CD14-positive monocyte (primary cell): ENCODE measurements at regions not wholly inside any gene's neighbourhood (a gene's known extent, or its start where the extent isn't known, plus 50 kb on each side); places are given as distances from the start of the nearest gene placed in this dataset.
A peak's percentile ranks its signal among the peaks of the same experiment; 100 is the strongest.

Experiments used
- DNase-seq, 3 donors: peaks; one replicate each; pipeline ENCODE4 v3.0.0-alpha.2; 2011 to 2022
- H2AFZ ChIP-seq: 2 replicates; pipeline ENCODE4 v1.6.0; 2012; ENCODE audit warnings: mild to moderate bottlenecking, low read depth, low read length, inconsistent platforms; ENCODE audit not compliant: insufficient read depth, poor library complexity, severe bottlenecking
- H3K27ac ChIP-seq, 2 donors: 1 replicate in 1 of 2; 2 replicates in 1 of 2; pipeline ENCODE4 v1.5.1; 2012 to 2013; ENCODE audit warnings: low read length in 2 of 2, control low read depth in 1 of 2, inconsistent platforms in 1 of 2, low read depth in 1 of 2, mild to moderate bottlenecking in 1 of 2
- H3K27me3 ChIP-seq, 2 donors: one replicate each; pipeline versions ENCODE4 v1.6.0 to v1.6.1; 2011 to 2013; ENCODE audit warnings: low read length in 2 of 2; ENCODE audit not compliant: control insufficient read depth in 2 of 2, insufficient read depth in 2 of 2
- H3K36me3 ChIP-seq, 2 donors: replicated peaks in 1 of 2; 1 replicate in 1 of 2; 2 replicates in 1 of 2; pipeline versions ENCODE4 v1.5.1 to v1.6.1; 2012 to 2013; ENCODE audit warnings: low read length in 2 of 2, control low read depth in 1 of 2, inconsistent platforms in 1 of 2, mild to moderate bottlenecking in 1 of 2; ENCODE audit not compliant: insufficient read depth in 2 of 2, control insufficient read depth in 1 of 2
- H3K4me1 ChIP-seq, 2 donors: 1 replicate in 1 of 2; 2 replicates in 1 of 2; pipeline versions ENCODE4 v1.5.1 to v1.6.1; 2012 to 2013; ENCODE audit warnings: low read length in 2 of 2, control low read depth in 1 of 2, inconsistent platforms in 1 of 2, mild to moderate bottlenecking in 1 of 2, moderate library complexity in 1 of 2; ENCODE audit not compliant: insufficient read depth in 2 of 2, control insufficient read depth in 1 of 2
- H3K4me2 ChIP-seq: replicated peaks from 2 replicates; pipeline ENCODE3; 2012; ENCODE audit warnings: low read length, moderate library complexity, mild to moderate bottlenecking; ENCODE audit not compliant: poor library complexity, severe bottlenecking; ENCODE audit errors: extremely low read depth
- H3K4me3 ChIP-seq, 3 experiments: fragments of 200-600 bp in 1 of 3; sonication (generic) in 1 of 3; replicated peaks in 1 of 3; 1 replicate in 2 of 3; 2 replicates in 1 of 3; pipeline ENCODE4 v1.5.1; 2011 to 2013; ENCODE audit warnings: low read length in 3 of 3, mild to moderate bottlenecking in 3 of 3, control low read depth in 2 of 3, low read depth in 2 of 3, inconsistent platforms in 1 of 3, moderate library complexity in 1 of 3
- H3K79me2 ChIP-seq: 2 replicates; pipeline ENCODE4 v1.6.0; 2012; ENCODE audit warnings: mild to moderate bottlenecking, control low read depth, inconsistent platforms, low read length, moderate library complexity; ENCODE audit not compliant: insufficient read depth
- H3K9ac ChIP-seq: 2 replicates; pipeline ENCODE4 v1.6.0; 2017; ENCODE audit warnings: low read length, mild to moderate bottlenecking; ENCODE audit not compliant: insufficient read depth, poor library complexity, severe bottlenecking
- H3K9me3 ChIP-seq, 2 donors: replicated peaks in 1 of 2; 1 replicate in 1 of 2; 2 replicates in 1 of 2; pipeline versions ENCODE4 v1.5.1 to v1.6.1; 2012 to 2013; ENCODE audit warnings: low read length in 2 of 2, control low read depth in 1 of 2; ENCODE audit not compliant: control insufficient read depth in 1 of 2, insufficient read depth in 1 of 2
- H4K20me1 ChIP-seq: 2 replicates; pipeline ENCODE4 v1.6.0; 2012; ENCODE audit warnings: mild to moderate bottlenecking, low read length, control low read depth, moderate library complexity; ENCODE audit not compliant: insufficient read depth
- H3K27ac Mint-ChIP-seq, 7 donors: one replicate each; pipeline ENCODE4 v1.8.0; 2020; ENCODE audit warnings: mild to moderate bottlenecking in 7 of 7, mixed read lengths in 7 of 7, moderate library complexity in 6 of 7, inconsistent platforms in 2 of 7
- H3K27me3 Mint-ChIP-seq, 3 donors: one replicate each; pipeline ENCODE4 v1.8.0; 2021 to 2022; ENCODE audit warnings: low read depth in 3 of 3, mild to moderate bottlenecking in 3 of 3, mixed read lengths in 3 of 3, moderate library complexity in 3 of 3, inconsistent platforms in 1 of 3
- H3K36me3 Mint-ChIP-seq, 2 donors: one replicate each; pipeline ENCODE4 v1.8.0; 2020; ENCODE audit warnings: mixed read lengths in 2 of 2, inconsistent platforms in 1 of 2, mild to moderate bottlenecking in 1 of 2
- H3K4me1 Mint-ChIP-seq: one replicate; pipeline ENCODE4 v1.8.0; 2020; ENCODE audit warnings: mild to moderate bottlenecking, mixed read lengths
- H3K4me3 Mint-ChIP-seq, 2 donors: one replicate each; pipeline ENCODE4 v1.8.0; 2020; ENCODE audit warnings: mild to moderate bottlenecking in 2 of 2, mixed read lengths in 2 of 2, moderate library complexity in 1 of 2
- H3K9me3 Mint-ChIP-seq, 7 donors: one replicate each; pipeline ENCODE4 v1.8.0; 2020 to 2022; ENCODE audit warnings: mixed read lengths in 7 of 7, mild to moderate bottlenecking in 6 of 7, moderate library complexity in 6 of 7, inconsistent platforms in 2 of 7
- CTCF ChIP-seq: fragments of 200-600 bp; IDR thresholded peaks from one replicate; pipeline ENCODE4 v1.8.0; 2022; ENCODE audit warnings: antibody characterized with exemption, mild to moderate bottlenecking
- WGBS: methylation state at CpG from one replicate; pipeline ENCODE4 v1.1.5; 2013; ENCODE audit warnings: missing lambda C conversion rate; ENCODE audit not compliant: insufficient coverage; 5-methylcytosine and 5-hydroxymethylcytosine counted together
- intact Hi-C, 2 donors: fragments of 100-400 bp; cut with micrococcal nuclease; formaldehyde crosslinking; loops; one replicate each; pipeline versions ENCODE4 v1.15.0 to v1.15.1; 2023

- WGBS: 22% methylated on average over 18 of the region's 25 CpGs
- no peak for TF ChIP-seq CTCF
- Mint-ChIP-seq H3K27ac (no peak overlapping the region), H3K27me3 (peaks cover 57 to 68% (median 64%) of the 10 kb centered on the region in 3 donors), H3K4me1 (no peaks in the 10 kb centered on the region), H3K9me3 (peaks cover 0 to 13% (median 2%) of the 10 kb centered on the region in 7 donors), H3K4me3 (peak overlapping the region in 1 of 2 donors; percentile 79), H3K36me3 (no peaks in the 10 kb centered on the region)
- no peak for DNase-seq
- no peaks in the 10 kb centered on the region for H3K79me2 ChIP-seq
- H3K4me2 ChIP-seq: no peak overlapping the region
- H3K27me3 ChIP-seq: peaks cover 37 to 54% of the 10 kb centered on the region in 2 donors
- peaks cover 0 to 5% of the 10 kb centered on the region in 2 donors for H3K9me3 ChIP-seq
- H3K36me3 ChIP-seq: no peaks in the 10 kb centered on the region
- no peaks in the 10 kb centered on the region for H4K20me1 ChIP-seq
- no peaks in the 10 kb centered on the region for H3K4me1 ChIP-seq
- intact Hi-C loops: no loop called here
- H3K9ac ChIP-seq: no peak overlapping the region
- H3K27ac ChIP-seq: no peak overlapping the region
- H3K4me3 ChIP-seq: no peak overlapping the region
- no peak overlapping the region for H2AFZ ChIP-seq
Measured at GRCh38 chr3:10708216-10708893, 107.7 kb upstream of the SLC6A11 start.

DNA sequence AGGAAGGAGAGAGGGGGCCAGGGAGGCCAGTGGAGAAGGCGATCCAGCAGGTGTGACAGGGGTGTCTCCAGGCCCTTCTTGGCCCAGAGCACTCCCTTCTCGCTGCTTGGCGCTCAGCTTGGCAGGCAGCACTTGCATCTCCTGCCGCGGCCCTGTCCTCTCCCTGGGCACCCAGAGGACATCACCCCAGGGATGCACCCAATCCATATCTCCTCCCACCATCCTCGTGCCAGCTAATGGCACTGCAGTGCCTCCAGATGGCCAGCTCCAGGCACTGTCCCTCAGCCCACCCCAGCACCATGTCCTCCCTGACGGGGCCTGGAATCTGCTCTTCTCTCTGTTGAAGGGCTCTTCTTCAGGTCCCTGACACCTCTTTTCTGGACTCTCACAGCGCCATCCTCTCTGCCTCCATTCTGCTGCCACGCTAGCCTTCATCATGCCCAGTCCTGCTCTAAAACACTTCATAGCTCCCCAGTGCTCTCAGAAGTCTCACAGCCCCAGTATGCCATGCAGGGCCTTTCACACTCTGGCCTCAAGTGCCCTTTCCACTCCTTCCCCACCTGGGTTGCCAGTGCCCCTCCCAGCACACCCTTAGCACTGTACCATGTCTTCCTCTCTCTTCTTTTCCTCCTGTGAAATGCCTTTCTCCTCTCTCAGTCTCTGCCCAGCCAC lies 106.8 kb upstream of the SLC6A11 start:
- no peak overlapping the region for H3K9ac ChIP-seq
- no peaks in the 10 kb centered on the region for H4K20me1 ChIP-seq
- no peak overlapping the region for H3K4me3 ChIP-seq
- H3K36me3 ChIP-seq: no peaks in the 10 kb centered on the region
- no peak overlapping the region for H3K4me2 ChIP-seq
- H3K27ac ChIP-seq: no peak overlapping the region
- no peak for TF ChIP-seq CTCF
- peaks cover 36 to 48% of the 10 kb centered on the region in 2 donors for H3K27me3 ChIP-seq
- no peaks in the 10 kb centered on the region for H3K79me2 ChIP-seq
- H2AFZ ChIP-seq: no peak overlapping the region
- intact Hi-C loops: no loop called here
- H3K9me3 Mint-ChIP-seq: peaks cover 0 to 18% (median 2%) of the 10 kb centered on the region in 7 donors
- DNase-seq: no peak
- 93% methylated on average over 9 of the region's 9 CpGs for WGBS
- H3K4me1 Mint-ChIP-seq: no peaks in the 10 kb centered on the region
- H3K4me1 ChIP-seq: no peaks in the 10 kb centered on the region
- H3K4me3 Mint-ChIP-seq: peak overlapping the region in 1 of 2 donors; percentile 79
- no peaks in the 10 kb centered on the region for H3K36me3 Mint-ChIP-seq
- no peak overlapping the region for H3K27ac Mint-ChIP-seq
- H3K9me3 ChIP-seq: peaks cover 3 to 5% of the 10 kb centered on the region in 2 donors
- peaks cover 49 to 61% (median 59%) of the 10 kb centered on the region in 3 donors for H3K27me3 Mint-ChIP-seq
